Tongue (tissue), 1 donor: ENCODE measurements at regions not wholly inside any gene's neighbourhood (a gene's known extent, or its start where the extent isn't known, plus 50 kb on each side); places are given as distances from the start of the nearest gene placed in this dataset.
"Not testable (repeated sequence)": the region's sequence is repeated elsewhere in the genome, so short reads cannot be mapped to it uniquely, and the experiment has no call there.

Experiments
- DNase-seq: peaks from one replicate; pipeline ENCODE4 v3.0.0-alpha.2; 2015

DNA sequence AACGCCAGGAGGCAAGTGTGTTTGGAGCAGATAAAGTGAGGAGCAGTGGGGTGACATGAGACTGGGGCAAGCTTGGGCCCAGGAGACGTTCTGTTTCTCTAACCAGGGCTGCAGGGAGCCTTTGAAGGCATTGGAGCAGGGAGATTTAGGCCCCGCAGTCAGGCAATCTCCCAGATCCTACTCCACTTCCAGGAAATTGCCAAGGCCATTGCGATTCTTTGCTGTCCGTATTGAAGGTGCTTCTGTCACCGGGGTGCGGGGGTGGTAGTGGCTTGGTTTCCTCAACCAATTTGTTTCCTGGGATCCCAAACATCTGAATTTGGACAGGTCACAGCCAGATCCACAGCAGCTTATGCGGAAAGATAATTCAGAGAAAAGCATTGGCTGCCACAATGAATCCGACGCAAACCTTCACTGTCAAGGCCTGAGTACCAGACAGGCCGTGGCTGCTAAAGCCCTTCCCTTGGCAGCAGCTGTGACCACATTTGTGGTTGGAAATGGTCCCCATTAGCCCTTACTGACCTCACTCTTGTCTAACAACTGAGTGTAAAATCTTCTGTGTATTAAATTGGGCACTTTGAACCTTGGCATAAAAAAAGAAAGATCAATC is 385.6 kb downstream of the PTPRU start:
- no peak for DNase-seq

DNA sequence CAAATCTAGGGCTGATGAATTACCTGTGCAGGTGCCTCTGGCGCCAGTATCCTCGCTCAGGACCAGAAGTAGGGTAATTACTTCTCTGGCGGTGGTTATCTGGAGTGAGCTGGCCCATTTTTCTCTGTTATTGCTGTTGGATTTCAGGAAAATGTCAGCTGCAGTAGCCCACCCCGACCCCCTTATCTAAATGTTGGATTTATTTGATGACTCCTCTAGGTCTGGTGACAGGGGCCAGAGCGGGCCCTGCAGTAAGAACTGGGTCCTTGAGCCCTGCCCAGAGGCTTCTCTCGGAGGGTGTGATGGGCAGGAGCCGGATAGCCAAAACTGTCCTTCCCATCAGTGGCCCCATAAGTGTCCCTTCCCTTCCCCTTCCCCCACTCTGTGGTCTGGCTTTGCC is 384.3 kb downstream of the PTPRU start:
- no peak for DNase-seq

GRCh38 chr1:29607236-29607635 is 370.9 kb downstream of the PTPRU start:
- no peak for DNase-seq

- DNase-seq = not testable (repeated sequence)
Measured at GRCh38 chr1:29604796-29605195, 368.5 kb downstream of the PTPRU start.

DNA sequence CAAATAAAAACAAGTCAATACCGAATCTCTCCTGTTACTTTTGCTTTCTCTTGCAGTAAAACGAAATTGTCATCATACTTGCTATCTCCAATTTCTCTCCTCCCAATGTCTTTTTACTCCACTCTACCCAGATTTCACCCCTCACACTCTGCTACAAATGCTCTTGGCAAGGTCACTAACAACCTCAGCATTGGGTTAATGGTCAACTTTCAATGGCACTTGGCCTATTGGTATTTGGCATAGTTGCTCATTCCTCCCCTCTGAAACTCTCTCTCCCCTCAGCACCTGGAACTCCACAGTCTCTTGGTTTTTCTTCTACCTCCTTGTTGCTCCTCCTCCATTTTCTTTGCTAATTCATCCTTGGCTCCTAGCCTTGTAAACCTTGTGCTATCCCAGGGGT is 367.3 kb downstream of the PTPRU start:
- DNase-seq = no peak

GRCh38 chr1:29602203-29602602 is 365.9 kb downstream of the PTPRU start:
- DNase-seq = no peak

DNA sequence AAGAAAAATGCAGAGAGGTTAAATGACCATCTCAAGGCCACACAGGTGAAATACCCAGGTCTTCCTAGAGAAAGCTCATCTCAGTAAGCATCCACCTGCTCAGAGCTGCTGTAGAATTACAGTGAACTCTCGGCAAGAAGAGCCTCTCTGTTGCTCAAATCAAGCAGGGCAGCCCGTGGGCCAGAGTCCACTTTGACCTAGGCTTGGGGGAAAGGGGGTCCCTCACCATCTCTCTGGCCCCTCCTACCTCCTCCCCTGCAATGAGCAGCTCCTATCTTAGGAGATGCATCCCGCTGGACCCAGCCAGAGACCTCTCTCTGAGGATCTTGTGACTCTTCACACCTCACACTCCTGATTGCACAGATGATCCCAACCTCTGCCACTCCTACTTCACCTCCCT is 364.7 kb downstream of the PTPRU start:
- no peak for DNase-seq

DNA sequence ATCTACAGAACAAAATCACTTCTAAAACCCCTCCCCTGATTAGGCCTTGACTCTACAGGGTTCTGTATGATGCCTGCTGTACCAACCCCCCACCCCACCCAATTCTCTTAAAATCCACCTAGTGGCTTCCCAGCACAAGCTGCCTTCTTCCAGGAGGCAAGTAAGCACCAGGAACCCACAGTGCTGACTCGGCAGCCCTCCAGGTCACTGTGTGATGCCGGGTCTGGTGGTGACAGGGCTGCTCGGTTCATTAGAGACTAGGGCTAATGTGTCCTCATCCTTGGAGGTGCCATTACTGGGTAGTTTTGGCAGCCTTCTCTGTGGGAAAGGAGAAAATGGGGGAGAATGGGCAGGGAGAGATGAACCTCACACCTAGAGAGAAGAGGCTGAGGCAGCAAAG is 363.5 kb downstream of the PTPRU start:
- no peak for DNase-seq

- DNase-seq = no peak
Measured at GRCh38 chr1:29599071-29599470, 362.7 kb downstream of the PTPRU start.

- DNase-seq = no peak
Measured at GRCh38 chr1:29597861-29598260, 361.5 kb downstream of the PTPRU start.

- DNase-seq = no peak
Measured at GRCh38 chr1:29593601-29594382, 357.5 kb downstream of the PTPRU start.

DNA sequence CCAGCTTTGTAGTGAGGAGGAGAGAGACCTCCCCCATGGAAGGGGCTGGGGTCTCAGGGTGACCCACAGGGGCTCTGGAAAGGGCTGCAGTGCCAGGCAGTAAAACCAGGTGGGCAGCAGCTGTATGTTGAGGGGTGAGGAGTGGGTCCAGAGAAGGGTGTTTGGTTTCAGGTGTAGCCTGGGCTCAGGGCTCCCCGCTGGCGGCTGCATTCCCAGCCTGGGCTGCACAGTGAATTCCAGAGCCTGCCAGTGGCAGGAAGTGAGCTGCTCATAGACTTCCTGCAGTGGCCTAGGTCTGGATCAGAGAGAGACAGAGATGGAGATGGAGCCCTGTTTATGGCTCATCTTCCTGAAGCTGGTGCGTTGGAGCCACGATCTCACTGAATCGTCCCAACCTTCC is 356.4 kb downstream of the PTPRU start:
- no peak for DNase-seq

DNA sequence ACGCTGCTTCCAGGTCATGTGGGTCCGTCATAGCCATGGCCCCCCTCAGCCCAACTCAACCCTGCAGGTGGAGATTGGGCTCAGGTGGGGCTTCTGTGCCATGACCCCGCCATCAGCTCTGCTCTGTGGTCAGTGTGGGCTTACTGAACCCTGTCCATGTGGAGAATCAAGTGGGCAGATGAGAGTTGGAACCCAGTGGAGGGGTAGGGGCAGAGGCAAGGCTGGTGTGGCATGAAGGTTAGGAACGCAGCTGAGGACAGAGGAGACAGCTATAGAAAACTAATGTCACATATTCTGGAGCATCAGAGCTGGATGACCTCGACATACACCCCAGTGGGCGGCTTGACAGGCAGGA is 355.9 kb downstream of the PTPRU start:
- no peak for DNase-seq

DNA sequence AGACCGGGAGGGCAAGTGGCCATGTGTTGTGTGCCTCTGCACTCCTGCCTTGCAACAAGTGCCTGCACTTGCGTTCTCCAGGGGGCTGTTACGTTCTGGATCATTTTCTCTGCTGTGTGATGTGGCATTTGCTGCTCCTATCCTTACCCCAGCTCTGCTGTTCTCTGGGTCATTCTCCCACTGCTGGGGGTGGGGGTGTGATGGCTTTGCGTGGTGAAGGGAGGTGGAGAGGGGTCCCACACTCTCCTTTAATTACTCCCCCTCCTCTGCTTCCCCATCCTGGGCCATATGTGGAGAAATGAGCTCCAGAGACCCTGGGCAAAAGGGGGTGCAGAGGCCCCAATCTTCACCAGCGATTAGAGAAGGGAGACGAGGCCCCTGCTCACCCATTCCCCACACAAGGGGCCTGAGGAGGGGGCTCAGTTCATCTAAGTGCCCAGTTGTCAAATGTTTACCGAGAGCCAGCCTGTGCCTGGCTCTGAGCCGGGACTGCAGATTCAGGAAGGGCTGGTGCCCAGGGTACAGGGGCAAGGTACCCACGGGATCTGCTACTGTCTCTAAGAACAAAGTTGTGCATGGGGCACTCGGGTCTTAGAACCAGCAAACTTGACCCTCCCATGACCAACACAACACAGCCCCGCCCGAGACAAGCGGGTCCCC is 355.4 kb downstream of the PTPRU start:
- no peak for DNase-seq

GRCh38 chr1:29590583-29591565 is 354.6 kb downstream of the PTPRU start:
- DNase-seq = no peak

DNA sequence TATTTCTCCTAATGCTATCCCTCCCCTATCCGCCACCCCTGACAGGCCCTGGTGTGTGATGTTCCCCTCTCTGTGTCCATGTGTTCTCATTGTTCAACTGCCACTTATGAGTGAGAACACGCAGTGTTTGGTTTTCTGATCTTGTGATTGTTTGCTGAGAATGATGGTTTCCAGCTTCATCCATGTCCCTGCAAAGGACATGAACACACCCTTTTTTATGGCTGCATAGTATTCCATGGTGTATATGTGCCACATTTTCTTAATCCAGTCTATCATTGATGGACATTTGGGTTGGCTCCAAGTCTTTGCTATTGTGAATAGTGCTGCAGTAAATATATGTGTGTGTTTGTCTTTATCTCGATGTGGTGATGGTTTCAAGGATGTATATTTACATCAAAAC is 353.4 kb downstream of the PTPRU start:
- not testable (repeated sequence) for DNase-seq

DNA sequence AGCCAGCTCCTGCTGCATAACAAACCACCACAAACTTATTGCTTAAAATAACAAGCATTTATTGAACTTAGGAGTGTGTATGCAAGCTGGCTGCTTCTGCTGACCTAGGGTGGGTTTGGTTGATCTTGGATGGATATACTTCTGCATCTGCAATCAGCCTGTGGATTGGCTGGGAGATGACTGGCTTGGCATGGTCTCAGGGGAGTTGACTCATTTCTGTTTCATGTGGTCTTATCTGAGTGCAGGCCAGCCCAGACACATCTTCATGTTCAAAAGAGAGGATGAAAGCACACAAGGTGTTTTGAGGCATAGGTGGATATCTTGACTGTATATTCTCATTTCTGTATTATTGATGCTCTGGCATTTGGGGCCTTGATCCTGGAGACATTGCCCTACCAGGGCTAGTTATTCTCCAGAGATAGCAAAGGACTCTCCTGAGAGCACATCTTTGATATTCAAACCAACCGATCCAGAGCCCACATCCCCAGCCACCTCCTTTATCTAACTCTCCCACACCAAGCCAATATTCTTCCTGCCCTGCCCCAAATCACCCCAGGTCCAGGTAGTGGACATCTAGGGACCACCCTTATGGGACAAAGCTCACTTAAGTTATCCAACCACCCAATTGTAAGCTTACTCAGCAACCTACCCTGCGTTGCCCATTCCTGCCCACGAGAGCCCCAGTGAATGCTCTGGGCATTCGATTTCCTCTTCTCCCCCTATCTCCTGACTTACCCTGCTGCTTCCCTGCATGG is 350.8 kb downstream of the PTPRU start:
- DNase-seq = no peak

DNA sequence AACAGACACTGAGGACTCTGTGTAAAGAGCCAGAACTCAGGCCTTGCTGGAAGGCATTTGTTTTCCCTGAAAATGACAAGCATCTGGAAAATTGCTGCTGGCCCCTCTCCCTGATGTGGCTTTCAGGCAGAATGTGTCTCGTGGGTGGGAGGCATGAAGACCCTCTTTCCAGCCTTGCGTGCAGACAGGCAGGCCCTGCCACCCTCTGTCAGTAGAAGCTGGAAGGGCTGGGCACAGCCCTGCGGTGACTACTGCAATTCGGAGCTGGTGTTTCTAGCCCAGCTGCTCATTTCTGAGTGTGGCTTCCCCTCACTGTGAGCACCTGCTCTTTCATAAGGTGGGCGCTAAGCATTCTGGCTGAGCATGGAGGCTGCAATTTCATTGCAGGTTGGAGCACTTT is 349.9 kb downstream of the PTPRU start:
- no peak for DNase-seq

DNA sequence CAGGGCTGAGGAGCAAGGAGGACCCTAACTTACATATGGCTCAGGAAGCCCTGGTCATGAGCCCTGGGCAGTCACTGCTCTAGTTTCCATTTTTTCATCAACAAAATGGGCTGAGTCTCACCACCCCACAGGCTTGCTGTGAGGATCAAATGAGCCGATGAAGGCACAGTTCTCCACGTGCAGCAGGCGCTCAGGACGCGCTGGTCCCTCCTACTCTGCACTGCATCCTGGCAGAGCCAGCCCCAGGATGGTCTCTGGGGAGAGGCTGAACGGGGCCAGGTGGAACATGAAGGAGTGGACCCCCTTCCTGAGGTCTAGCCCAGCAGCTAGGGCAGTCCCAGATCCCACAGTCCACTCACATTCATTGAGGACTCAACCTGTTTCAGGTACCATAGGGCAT is 349.3 kb downstream of the PTPRU start:
- DNase-seq = no peak

- no peak for DNase-seq
Measured at GRCh38 chr1:29585201-29585600, 348.9 kb downstream of the PTPRU start.

- DNase-seq = no peak
Measured at GRCh38 chr1:29584776-29585175, 348.5 kb downstream of the PTPRU start.

DNA sequence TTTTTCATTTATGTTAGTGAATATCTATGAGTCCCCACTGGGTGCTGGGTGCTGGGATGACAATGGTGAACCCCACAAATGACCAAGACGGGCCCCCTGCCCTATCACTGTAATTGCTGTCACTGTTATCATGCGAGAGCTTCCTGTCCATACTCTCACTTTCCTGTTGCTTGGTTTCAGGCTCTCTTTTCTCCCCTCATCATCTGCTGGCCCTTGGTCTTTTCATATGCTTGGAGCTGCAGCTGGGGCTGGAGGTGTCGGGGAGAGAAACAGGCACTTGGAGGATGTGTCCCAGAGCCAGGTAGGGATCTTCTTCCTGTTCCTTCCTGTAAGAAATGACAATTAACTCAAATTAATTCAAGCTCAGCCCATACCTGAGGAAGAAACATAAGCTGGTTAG is 348.0 kb downstream of the PTPRU start:
- DNase-seq = no peak
